ENCODE measurements at regions not wholly inside any gene's neighbourhood (a gene's known extent, or its start where the extent isn't known, plus 50 kb on each side); places are given as distances from the start of the nearest gene placed in this dataset.

GRCh38 chr1:244952280-244952933 lies 88.1 kb upstream of the HNRNPU start:
- DNase-seq, result no peak

GRCh38 chr1:244948416-244948815 lies 84.1 kb upstream of the HNRNPU start:
- no peak for DNase-seq

DNA sequence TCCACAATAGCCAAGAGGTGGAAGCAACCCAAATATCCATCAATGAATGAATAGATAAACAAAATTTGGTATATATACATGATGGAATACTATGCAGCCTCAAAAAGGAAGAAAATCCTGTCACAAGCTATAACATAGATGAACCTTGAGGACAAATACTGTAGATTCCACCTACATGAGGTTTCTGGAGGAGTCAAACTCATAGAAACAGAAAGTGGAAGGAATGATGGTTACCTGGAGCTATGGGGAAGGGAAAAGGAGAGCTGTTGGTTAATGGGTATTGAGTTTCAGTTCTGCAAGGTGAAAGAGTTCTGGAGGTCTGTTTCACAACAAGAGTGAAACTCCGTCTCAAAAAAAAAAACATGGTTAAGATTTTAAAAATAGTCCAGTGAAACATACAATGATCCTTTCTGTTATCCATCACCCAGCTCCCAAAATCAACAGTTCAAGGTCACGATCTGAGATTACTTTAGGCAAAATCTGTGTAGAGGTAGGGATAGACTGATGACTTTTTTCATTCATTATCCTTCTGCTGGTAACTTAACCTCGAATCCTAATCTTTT lies 80.8 kb upstream of the HNRNPU start:
- DNase-seq, result no peak

DNA sequence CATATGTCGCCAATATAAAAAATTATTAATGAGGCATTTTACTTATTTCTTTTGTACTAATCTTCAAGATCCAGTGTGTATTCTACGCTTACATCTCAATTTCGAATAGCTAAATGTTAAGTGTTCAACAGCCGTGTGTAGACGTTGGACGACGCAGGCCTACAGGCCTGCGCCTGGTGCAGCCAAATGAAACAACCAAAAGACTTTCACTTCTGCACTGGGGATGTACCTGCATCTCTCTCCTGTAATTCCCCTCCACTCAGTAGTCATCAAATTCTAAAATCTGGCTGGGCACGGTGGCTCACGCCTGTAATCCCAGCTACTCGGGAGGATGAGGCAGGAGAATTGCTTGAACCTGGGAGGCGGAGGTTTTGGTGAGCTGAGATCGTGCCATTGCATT lies 76.8 kb upstream of the HNRNPU start:
- no peak for DNase-seq

DNA sequence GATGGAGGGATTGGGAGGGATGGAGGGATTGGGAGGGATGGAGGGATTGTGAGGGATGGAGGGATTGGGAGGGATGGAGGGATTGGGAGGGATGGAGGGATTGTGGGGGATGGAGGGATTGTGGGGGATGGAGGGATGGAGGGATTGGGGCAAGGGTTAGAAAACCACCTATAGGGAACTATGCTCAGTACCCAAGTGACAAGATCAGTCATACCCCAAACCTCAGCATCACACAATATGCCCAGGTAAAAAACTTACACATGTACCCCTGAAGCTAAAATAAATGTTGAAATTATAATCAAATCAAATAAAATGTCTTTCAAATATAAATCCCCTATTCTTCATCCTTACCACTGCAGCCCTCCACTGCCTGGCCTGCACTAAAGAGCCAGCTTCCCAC lies 72.8 kb upstream of the HNRNPU start:
- DNase-seq, result no peak

DNA sequence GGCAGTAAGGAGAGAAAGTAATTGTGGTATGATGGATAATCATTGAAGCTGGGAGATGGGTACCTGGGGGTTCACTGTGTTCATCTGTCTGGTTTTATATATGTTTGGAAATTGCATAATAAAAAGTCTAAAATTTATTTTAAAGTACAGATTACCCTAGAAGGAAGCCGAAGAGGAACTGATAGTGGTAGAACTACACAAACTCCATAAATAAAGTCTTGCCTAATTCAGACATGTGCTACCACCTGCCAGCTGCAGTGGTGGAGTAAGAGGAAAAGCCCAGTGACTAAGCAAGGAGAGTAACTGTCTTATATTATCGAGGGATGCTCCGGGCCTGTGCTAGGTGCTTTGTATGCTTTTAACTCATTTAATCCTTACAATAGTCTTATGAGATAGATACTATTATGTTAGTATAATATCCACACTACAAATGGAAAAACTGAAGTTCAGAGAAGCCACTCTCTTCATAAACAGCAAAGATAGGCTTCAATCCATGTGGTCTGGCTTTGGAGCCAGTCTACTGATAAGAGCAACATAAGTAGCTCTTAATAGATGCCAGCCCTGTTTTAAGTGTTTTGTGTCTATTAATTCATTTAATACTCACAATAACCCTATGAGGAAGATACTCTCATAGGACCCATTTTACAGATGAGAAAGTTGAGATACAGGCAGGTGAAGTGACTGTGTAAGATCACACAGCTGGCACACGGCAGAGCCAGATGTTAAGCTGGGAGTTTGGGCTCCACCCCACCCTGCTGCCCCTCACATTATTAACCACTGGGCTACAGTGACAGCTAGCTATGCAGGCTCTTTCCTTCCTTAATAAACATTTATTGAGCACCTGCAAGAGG lies 56.8 kb upstream of the HNRNPU start:
- DNase-seq, result no peak

GRCh38 chr1:244919320-244920282 lies 55.3 kb upstream of the HNRNPU start:
- DNase-seq, result no peak

DNA sequence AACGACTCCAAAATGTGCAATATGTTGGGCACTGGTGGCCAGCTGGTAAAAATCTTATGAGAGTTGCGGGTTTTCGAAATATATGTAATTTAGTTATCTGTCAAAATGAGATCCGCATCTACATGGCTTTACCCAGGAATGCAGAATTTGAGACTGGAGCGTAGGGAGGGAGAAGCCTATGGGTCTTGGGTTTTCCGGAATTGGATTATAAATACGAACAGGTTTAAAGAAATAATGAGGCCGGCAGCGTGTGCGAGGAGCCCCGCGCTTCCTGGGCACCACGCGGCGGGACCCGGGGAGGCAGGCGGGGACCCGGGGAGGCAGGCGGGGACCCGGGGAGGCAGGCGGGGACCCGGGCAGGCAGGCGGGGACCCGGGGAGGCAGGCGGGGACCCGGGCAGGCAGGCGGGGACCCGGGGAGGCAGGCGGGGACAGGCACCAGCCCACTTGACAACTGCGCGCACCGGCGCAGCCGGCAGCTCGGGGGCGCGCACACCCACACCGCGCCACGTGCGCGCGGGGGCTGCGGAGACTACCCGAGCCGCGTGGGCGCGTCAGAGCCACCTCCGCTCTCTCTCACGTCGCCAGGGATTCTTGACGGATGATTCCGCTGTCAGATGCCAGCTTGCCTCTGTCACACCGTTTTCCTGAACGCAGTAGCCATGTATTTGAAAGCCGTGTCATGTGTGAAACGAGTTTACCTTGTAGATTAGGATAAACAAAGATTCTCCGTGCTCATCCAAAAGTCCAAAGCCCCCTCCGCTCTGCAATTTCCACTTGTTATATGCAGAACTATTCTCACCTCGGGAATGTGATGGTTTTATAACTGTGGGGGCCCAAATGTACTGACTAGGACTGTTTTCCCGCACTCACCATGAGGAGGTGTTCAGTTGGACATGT lies 54.3 kb upstream of the HNRNPU start:
- DNase-seq, result peak; percentile 33 to 35

GRCh38 chr1:244917073-244917670 lies 52.8 kb upstream of the HNRNPU start:
- DNase-seq, result no peak

GRCh38 chr1:244915736-244916135 lies 51.4 kb upstream of the HNRNPU start:
- no peak for DNase-seq

DNA sequence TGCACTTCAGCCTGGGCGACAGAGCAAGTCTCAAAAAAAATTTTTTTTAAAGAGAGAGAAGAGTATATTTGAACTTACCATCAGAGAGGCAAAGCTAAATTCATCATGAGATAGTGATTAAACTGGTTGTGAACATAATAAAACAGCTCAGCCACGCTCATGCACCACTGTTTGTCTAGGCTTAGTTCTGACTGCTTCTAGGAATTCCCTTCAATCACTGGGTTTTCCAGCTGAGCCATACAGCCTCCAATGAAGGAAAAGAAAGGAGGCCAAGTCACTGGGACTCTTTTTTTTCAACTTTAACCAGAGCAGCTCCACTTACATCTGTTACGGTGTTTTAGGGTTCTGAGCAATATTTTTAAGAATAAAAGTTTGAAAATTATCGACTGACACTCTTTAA lies 50.4 kb upstream of the HNRNPU start:
- no peak for DNase-seq

All from right lung (tissue), 2 donors.